Activated CD4-positive, alpha-beta T cell treated with anti-CD3 and anti-CD28 coated beads, Interleukin-10, Interleukin-2, amounts not matched to agents 100 ng/mL and 50 ng/mL, durations not matched to agents 16 hours and 8 hours (primary cell): ENCODE measurements at regions not wholly inside any gene's neighbourhood (a gene's known extent, or its start where the extent isn't known, plus 50 kb on each side); places are given as distances from the start of the nearest gene placed in this dataset.

Experiments
- DNase-seq: peaks from one replicate; pipeline ENCODE4 v3.0.0-alpha.2; 2020

DNA sequence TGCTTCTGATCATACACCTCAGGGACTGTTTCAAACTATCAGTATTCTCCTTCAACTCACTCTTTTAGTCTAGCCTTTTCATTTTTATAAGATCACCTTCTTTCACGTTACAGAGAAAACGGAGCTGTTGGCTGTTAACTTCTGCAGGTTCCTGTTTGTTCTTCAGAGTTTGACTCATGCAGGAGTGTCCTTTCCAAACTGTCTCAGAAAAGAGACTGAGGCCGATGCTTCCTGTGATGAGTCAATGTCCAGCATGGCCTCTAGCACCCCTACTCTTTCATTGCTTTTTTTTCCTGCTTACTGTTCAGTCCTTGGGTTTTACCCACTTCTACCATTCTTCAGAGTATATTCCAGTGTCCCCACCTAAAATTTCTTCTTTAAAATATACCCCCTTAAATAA lies 240.8 kb upstream of the RGPD4 start:
- no peak for DNase-seq

DNA sequence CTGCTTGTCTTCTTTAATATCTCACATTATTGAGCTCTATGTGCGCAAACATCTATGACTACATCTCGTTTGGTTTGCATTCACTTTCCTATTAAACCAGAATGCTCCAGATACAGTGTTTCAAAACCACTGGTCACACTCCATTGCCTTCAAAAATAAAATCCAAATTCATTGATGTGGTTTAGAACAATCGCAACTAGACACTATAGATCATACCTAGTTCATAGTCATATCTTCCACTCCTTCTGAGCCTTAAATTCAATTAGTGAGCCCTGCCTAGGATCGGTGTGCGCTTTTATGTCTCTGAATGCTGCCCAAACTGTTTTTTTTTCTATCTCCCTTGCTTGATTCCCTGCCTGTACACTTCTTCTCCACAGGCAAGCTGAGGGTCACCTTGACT lies 238.5 kb upstream of the RGPD4 start:
- no peak for DNase-seq

DNA sequence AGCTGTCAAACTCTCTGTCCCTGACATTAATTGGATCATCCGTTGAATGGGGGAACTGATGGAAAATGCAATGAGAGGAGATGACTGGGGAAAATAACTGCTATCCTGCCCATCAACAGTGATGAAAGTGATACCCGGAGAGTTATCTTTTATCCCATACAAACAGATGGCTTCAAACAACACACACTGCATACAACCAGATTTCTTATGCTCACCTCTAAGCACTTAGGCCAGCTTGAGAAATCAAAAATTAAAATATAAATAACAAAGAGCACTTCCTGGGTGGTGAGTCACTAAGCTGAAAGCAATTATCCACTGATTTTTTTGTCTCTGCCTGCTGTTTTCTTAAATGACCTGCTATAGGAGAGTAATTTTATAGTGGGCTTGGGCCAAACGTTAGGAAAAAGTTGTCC lies 237.6 kb upstream of the RGPD4 start:
- no peak for DNase-seq

DNA sequence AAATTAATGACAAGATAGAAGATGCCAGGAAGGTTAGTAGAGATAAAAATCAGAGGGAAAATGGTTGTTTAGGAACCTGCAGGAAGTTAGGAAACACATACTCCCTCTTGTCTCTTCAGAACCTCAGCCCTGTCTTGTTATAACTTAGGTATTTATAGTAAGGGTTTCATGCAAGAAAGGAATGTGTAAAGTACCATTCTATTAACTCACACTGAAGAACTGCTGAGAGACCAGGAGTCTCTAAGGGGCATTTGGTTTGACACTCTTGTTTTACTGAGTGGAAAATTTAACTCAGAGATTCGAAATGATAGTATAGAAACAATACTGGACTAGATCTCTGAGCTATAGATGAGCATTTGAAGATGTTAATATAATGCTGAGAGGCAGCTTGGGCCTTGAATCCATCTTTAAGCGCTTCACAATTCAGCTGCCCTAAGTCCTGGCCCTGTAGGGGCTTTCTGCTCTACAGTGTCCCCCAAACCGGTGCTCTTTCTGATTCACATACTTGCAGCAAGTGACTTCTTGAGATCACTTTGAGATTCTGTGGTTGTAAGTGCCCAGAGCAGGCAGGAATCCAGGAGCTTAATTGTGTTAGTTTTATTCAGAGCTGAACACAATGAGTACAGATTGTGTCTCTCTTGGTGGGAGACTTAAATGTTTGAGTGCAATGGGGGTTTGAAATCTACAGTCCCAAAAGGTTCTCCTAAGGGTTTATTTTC lies 235.0 kb upstream of the RGPD4 start:
- DNase-seq = no peak

DNA sequence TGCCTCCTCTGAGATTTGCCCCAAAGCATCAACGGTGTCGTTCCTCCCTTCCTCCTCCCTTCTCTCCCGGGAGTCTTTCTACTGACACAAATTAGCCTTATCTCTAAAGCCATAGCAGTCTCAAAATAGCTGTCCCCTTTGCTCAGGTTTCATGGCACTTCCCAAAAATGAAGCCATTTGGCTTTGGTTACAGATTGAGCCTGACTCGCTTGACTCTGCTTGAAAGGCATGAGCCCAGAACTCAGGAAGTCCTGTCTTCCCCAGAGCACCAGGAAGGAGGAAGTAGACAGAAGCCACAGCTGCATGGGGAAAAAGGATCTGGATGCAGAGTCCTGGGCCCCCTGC lies 234.4 kb upstream of the RGPD4 start:
- DNase-seq = no peak

DNA sequence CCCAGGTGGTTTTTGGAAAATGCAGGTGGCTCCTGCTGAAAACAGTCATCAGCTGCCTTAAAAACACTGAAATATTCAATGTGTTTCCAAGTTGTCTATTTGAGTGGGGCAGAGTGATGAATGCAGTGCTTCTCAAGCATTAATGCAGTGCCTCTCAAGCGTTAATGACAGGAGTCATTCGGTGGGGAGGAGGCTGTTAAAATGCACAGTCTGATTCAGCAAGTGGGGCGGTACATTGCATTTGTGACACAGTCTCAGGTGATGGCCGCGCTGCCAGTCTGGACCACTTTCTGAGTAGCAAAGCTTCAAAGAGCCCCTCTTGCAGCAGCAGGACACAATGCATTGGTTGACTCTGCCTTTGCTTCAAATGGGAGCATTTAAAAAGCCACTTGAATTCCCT lies 231.4 kb upstream of the RGPD4 start:
- DNase-seq = no peak

DNA sequence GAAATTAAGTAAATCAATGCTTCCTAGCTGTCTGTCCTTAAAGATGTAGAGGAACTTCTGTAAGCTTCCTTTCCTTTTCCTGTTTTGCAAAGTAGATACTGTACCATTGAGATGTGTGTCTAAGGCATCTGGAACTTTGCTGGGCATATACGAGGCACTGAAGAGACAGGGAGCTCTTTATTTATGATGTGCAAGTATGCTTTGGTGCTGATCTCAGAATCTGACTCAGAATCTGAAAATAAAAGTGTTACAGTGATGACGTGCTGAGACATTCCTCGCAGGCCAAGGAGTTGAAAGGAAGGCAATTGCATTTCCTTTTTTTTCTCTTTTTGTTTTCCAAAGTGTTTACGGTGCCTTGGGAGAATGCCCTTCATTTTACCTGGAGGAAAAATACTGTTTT lies 230.9 kb upstream of the RGPD4 start:
- DNase-seq = no peak

DNA sequence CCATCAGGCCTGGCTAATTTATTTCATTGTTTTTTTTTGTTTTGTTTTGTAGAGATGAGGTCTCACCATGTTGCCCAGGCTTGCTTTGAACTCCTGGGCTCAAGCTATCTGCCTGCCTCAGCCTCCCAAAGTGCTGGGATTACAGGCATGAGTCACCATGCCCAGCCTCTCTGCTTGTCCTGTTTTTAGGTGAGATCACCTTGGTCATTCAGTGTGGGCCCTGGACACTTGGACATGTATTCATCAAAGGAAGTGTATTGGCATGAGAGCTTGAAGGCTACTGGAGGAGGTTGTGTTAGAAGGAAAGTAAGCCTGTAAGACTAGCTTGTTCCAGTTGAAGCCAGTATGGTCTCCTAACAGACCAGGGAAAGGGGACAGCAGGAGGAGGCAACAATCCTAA lies 229.2 kb upstream of the RGPD4 start:
- DNase-seq = no peak

DNA sequence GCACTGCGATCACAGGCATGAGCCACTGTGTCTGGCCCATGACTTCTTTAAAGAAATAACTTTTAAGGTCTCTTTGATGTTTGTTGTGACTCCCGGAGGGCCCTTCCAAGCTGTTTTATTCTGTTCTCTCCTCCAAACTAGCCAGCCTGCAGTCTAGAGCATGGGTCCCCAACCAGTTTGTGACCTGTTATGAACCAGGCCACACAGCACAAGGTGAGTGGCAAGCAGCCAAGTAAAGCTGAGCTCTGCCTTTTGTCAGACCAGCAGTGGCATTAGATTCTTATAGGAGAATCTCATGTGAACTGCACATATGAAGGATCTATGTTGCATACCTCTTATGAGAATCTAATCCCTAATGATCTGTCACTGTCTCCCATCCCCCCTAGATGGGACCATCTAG lies 223.9 kb upstream of the RGPD4 start:
- no peak for DNase-seq

DNA sequence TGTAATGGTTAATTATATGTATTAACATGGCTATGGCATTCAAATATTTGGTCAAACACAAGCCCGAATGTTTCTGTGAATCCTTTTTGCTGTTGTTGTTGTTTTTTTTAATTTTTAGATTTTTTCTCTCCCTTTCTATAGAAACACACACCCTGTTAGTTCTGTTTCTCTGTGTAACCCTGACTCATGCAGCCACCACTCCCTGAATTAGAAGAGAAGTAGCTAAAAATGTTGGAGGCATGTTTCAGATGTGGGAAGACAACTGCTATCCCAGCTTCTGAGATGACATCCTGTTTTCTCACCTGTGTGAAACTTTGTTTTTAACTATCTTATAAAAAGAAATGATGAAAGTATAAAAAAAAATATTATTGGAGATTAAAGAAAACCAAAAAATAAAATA lies 219.6 kb upstream of the RGPD4 start:
- no peak for DNase-seq

DNA sequence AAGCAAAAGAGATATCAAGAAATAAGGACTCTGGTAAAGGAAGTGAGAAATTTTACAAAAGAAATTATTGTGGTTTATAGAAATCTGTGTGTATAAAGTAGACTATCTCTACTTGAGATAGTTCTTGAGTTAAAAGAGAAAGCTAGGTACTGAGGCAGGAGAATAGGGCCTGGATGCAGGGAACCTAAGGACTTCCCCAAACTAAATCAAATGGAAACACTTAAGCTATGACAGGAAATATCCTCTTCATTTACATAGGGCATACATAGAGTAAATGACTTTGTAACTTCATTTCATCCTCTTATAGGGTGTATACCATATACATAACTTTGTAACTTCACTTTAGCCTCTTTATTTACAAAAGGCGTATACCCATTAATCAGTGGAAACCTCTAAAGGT lies 219.2 kb upstream of the RGPD4 start:
- DNase-seq = no peak

DNA sequence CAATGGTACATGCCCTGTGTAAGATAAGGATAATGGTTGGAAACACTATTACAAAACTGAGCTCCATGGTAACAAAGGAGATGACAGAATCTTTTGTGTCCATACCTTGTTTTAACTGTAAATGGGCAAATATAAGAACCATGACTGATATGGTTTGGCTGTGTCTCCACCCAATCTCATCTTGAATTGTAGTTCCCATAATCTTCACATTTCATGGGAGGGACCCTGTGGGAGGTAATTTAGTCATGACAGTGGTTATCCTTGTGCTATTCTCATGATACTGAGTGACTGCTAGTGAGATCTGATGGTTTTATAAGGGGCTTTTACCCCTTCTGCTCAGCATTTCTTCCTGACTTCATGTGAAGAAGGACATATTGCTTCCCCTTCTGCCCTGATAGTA lies 211.7 kb upstream of the RGPD4 start:
- no peak for DNase-seq

DNA sequence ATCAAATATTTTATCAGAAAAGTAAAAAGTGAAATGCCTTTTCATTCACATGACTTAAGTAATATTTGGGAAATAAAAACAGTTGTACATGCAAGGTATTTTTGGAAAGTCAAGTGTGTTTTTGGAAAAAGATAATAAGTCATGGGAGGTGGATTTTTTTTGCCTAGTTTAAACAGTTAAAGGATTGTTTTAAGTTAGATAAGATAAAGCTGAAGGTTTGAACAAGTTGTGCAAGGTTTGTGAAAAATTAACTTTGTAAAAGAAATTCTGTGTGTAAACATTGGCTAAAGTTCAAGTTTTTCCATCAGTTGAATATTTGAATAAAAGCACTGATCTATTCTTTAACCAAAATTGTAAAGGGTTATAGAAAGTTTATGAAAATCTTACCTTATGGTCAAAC lies 207.9 kb upstream of the RGPD4 start:
- no peak for DNase-seq

DNA sequence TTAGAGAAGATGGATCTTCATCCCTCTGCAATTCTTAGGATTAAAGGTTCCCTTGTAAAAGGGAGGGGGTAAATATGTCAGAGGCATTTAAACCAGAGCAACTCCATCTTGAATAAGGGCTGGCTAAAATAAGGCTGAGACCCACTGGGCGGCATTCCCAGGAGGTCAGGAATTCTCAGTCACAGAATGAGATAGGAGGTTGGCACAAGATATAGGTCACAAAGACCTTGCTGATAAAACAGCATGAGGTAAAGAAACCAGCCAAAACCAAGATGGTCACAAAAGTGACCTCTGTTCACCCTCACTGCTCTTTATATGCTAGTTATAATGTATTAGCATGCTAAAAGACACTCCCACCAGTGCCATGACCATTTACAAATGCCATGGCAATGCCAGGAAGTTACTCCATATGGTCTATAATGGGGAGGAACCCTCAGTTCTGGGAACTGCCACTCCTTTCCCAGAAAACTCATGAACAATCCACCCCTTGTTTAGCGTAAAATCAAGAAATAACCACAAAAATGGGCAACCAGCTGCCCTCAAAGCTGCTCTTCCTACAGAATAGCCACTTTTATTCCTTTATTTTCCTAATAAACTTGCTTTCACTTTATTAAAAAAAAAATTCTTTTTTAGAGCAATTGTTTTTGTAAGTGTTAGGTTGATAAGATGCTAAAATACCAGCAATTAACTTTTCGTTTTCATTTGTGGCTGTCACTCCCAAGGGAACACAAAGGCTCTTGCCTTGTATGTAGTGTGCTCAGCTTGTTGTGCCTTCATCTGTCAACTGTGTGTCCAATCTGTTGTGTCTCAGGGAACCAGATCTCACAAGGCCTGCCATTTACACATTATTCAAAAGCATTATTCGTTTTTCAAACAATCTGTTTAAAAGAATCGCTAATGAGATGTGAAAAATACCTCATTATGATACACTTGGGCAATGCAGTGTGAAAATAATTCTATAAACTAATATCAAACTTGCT lies 205.2 kb upstream of the RGPD4 start:
- DNase-seq = no peak

DNA sequence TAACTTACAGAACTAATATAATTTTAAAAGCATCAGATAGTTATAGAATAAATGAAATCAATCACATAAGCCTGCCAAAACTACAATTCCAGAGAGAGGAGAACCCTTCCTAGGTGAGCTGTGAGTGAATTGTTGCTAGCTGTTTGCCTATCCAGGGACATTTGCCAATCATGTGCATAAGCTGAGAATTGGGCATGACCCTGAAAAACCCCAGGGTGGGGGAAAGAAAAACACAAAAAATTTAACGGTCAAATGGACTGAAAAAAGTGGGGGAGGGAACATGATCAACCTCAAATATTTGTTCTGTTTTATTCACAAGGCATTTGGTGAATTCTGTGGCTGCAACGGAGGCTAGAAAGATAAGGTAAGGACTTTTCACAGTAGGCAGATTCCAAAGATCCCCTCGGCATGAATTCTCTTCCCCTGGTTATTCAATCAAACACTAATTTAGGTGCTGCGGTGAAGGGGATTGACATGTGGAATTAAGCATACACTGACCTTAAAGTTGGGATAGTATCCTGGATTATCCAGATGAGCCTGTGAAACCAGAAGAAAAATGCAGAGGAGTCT lies 203.9 kb upstream of the RGPD4 start:
- DNase-seq = no peak

DNA sequence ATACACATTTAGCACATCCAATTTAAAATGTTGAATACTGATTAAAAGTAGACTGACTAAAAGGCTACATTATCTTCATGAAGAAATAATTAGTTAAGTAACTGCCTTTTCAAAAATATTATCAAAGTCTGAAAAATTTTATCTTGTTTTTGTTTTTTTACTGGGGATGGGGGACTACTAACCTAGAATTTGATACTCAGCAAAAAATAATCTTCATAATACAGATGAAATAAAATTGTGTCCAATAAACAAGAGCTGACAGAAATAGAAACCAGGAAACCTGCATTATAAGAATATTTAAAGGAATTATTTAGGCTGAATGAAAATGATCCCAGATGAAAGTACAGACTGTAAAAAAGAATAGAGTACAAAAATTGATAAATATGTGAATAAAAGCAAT lies 200.7 kb upstream of the RGPD4 start:
- no peak for DNase-seq

DNA sequence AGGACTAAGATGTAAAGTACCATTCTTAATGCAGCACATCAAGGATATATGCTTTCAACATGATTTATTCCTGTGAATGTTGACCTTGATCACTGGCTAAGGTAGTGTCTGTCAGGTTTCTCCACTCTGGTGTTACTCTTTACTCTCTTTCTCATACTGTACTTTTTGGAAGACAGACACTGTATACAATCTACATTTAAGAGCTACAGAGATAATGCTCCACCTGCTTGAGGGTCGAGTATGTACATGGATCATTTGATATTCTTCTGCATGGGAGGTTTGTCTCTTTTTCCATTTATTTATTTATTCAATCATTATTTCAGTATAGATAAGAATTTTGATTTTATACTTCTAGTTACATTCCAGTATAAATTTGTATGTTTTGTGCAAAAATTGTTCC lies 199.5 kb upstream of the RGPD4 start:
- no peak for DNase-seq

DNA sequence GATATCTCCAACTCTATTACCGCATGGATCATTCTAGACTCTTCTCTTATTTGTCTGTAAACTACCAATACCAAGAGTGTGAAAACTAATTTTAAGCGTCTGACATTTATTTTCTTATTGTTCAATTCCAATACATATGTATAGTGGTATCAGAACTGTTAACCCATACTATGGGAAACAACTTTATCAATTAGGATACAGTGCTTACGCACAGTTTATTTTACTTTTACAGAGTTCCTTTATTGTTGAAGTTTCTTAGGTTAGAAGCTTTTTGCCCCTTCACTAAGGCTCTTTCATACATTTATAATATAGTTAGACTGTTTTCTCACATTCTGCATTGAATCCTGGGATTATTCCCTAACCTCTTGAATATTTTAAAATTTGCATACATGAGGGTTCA lies 198.8 kb upstream of the RGPD4 start:
- no peak for DNase-seq

DNA sequence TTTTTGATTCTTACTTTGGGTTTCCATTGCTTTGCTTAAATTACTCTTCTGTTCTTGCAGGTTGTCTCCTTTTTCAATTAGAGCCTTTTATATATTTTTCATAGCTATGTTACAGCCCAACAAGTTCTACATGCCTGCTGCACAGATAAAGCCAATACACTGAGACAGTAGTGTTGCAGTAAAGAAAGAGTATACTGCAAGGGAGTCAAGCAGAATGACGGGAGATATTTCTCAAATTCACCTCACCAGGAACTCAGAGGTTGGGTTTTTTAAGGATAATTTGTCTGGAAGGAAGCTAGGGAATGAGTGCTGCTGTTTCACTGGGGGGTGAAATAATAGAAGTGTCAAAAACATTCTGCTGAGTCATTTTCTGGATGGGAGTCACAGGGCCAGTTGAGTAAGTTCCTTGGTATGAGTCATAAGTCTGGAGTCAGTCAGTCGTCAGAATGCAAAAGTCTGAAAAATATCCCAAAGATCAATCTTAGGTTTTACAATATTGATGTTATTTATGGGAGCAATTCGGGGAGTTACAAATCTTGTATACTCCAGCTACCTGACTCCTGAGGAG lies 193.0 kb upstream of the RGPD4 start:
- peak; percentile 10 for DNase-seq

DNA sequence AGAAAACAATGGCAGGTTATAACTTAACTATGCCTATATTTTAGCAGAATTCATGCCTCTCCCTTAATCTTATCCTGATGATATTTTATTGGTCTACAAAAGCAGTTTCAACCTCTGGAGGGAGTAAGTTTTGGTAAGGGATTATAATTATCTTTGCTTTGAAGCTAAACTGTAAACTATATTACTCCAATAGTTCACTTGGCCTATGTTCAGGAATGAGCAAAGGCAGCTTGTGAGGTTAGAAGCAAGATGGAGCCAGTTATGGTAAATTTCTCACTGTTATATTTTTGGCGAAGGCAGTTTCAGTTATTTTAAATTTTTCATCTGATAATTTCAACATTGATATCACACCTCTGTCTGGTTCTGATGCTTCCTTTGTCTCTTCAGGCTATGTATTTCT lies 192.5 kb upstream of the RGPD4 start:
- DNase-seq = no peak

DNA sequence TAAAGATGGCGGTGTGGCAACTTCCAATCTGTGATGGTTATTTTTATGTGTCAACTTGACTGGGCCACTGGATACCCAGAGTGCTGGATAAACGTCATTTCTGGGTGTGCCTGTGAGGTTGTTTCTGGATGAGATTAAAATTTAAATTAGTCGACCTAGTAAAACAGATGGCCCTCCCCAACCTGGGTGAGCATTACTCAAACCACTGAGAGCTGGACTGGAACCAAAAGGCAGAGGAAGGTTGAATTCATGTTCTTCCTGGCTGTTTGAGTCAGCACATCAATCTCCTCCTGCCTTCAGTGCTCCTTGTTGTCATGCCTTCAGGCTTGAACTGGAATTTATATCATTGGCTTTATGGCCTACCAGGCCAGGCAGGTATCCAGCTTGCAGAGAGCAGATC lies 190.8 kb upstream of the RGPD4 start:
- DNase-seq = no peak

DNA sequence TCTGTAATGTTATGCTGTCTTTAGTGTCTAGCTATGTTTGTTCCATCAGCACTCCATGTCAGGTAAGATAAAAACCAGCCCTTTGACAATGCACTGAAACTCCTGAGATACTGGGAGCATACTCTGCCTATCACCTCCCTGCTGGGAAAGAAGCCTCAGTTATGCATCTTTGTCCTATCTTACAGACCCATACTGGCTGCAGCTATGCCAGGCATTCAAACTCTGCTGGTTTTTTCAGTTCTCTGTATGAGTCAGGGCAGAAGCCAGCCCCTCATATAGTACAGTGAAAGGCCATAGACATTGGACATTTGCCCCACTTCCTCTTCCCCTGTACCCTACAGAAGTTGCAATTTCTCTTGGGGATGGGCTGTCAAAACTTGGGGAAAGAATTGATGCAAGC lies 181.1 kb upstream of the RGPD4 start:
- DNase-seq = no peak

DNA sequence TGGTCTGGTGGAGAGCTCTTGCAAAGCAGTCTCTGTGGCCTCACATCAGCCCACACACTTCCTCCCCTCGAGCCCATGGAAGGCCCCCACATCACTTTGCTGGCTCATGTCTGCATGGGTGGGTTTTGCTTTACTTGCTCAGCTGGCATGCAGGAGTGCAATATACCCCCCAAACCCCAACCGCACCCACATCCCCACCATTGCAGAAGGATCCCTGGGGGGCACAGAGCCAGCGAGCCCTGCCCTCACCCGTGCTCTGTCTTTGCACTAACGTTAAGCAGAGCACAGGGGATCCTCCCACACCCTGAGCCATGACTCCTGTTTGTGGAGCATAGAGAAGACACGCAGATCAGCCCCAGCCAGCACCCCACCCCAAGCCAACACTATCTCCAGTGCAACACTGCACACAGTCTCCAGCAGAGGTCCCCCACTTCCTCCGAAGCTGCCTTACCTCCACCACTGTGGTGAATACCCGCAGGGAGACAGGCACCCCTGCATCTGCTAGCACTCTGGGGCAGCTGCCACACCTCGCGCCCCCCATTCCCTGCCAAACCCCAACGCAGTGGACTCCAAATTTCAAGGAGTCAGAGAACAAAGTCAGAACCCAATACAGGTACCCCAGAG lies 177.8 kb upstream of the RGPD4 start:
- no peak for DNase-seq
